HG03354 (cell line): ENCODE measurements at regions not wholly inside any gene's neighbourhood (a gene's known extent, or its start where the extent isn't known, plus 50 kb on each side); places are given as distances from the start of the nearest gene placed in this dataset.
A peak's percentile ranks its signal among the peaks of the same experiment; 100 is the strongest.
"Not testable (repeated sequence)": the region's sequence is repeated elsewhere in the genome, so short reads cannot be mapped to it uniquely, and the experiment has no call there.

Experiments used
- ATAC-seq: cut with Tn5 transposase; IDR thresholded peaks from one replicate; pipeline ENCODE4 v1.9.1; 2021; ENCODE audit warnings: mild to moderate bottlenecking; ENCODE audit not compliant: unreplicated experiment, poor library complexity, severe bottlenecking

DNA sequence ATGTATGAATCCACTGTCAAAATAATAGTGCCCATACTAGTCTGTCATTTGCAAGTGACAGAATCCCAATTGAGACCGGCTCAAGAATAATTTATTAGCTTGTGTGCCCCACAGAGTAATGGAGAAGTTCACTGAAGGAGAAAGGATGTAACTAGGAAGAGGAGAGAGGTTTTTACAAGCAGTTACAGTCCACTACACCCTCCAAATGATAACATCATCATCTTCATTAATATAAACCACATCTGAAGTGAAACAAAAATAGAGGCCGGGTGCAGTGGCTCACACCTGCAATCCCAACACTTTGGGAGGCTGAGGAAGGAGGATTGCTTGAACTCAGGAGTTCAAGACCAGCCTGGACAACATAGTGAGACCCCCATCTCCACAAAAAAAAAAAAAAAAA, 226.8 kb downstream of the SKIDA1 start:
- no peak for ATAC-seq

DNA sequence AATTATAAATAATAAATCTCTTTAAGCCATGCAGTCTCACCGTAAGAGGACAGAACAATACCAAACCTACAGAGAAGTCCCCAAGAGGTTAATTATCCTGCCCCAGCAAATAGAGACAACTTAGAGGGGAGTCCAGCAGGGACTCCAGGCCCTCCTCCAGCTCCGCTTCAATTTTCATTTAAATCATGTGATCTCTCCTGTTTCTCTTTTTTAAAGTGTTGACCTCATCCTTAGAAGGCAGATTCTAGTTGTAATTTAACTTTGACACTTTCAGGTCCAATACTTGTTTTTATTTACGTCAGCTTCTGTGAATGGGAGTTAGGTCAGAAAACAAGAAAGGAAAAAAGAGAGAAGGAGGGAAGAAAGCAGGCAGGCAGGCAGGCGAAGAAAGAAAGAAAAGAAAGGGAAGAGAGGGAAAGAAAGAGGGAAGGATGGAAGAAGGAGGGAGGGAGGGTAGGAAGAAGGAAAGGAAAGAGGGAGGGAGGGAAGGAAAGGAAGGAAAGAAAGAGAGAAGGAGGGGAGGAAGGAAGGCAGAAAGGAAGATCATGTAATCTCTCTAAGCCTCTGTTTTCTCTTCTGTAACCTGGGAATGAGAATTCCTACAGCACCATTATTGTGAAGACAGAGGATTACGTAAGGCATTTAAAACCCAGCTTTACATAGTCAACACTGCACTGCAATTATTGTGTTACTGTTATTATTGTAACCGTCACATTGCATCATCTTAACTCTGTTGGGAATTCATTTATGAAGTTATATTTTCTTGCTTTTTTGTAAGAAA, 227.7 kb downstream of the SKIDA1 start:
- no peak for ATAC-seq

DNA sequence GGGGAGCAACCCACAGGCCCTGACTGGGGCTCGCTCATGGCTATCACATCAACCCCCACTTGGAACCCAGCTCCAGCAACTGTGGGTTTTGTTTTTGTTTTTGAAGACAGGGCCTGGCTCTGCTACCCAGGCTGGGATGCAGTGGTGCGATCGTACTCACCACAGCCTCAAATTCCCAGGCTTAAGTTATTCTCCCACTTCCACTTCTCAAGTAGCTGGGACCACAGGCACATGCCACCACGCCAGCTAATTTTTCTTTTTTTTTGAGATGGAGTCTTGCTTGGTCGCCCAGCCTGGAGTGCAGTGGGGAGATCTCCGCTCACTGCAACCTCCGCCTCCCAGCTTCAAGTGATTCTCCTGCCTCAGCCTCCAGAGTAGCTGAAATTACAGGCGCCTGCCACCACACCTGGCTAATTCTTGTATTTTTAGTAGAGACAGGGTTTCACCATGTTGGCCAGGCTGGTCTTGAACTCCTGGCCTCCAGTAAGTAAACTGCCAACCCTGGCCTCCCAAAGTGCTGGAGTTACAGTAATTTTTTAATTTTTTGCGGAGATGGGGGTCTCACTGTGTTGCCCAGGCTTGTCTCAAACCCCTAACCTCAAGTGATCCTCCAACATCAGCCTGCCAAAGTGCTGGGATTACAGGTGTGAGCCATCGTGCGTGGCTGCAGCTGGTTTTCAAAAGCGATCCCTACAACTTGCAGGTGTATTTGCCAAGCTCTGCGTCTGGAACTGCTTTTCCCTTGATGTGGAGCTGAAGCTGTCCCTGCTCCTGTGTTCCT, 228.7 kb downstream of the SKIDA1 start:
- ATAC-seq, result no peak

DNA sequence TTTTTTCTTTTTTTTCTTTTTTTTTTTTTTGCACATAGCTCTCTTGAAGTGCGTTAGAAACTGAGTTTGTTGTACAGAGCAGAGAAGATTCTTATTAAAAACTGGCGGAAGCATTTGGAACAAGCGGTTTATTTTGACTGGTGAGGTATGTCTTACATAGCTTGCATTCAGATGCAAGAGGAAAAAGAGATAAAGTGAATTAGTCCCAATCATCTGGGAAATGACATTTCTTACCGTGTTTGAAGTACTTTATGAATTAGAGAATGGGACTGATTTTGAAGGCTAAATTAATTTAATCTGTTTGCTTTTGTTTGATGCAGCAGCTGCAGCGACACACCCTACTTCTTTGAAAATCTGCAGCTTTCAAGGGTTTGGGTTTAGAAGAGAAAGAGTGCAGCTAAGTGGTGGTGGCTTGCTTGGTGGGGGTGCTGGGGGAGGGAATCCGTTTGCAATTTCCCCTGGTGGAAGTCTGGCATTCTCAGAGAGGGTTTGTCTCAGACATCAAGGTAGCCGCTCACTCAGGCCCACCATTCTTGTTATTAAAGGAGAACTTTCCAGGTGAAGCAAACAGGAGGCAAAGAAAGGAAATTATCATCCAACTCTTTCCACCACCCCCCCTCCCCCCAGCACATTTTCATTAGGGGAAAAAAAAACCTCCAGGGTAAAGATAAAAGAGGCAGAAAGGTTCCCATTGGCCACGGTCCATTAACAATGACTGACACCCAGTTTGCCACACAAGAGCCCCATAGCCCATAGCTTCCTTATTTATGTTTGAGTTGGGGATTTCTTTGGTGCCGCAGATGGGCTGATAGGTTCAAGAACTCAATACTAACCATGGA, 231.7 kb downstream of the SKIDA1 start:
- ATAC-seq, result no peak

DNA sequence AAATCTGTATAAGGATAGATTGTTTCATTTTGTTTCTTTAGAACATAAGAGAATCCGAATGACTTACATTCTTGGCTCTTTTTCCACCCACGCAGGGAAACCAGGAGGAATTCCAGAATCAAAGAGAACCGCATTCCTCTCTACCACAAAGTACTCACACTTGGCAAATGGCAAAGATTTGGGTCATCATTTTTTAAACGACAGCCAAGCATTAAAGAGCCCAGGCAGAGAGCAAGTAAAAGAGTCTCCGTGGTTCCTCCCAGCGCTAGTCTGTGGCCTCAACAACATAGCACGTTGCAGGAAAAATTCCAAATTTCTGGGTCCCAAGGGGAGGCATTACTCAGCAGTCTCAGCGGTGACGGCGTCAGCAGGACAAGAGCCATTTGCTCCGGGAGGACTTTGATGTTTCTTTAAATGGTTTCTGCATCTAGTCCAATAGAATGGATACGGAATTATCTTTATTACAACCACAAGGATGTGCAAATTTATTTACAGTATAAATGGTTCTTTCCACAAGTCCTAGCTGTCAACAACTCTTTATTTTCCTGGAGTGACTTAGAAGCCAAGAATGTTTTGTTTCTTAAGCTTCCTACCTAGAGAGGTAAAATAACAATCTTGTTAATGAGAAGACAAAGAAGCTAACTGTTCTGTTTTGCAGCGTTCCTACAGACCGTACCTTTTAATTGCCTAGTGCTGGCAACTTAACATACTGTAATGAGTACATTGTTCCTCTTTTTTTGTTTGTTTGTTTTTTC, 232.5 kb downstream of the SKIDA1 start:
- ATAC-seq, result no peak

DNA sequence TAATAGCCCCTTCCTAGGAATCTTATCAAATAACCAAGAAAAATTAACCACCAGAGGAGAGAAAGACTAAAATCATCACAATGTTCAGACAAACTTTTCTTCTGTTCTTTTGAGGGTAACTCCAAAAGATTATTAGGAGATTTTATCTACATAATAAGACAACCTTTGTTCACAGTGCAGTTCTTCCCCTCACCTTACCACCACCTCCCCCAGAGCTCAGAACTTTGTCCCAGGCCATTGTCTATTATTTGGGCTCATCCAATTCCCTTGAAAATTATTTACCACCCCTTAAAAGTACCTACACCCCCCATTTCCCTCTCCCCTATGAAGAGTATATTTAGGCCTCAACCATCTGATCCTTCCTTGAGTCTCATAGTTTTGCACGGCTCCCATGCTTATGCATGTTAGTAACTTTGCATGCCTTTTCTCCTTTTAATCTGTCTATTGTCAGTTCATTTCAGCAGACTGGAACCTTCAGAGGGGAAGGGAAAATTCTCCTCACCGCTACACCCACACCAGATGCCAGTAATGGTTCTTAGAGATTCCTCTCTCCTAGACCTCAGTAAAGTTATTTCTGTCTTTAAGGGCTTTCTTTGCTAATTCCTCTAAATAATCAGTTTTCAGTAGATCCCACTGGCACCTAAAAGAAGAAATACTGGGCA, 234.9 kb downstream of the SKIDA1 start:
- ATAC-seq, result no peak

DNA sequence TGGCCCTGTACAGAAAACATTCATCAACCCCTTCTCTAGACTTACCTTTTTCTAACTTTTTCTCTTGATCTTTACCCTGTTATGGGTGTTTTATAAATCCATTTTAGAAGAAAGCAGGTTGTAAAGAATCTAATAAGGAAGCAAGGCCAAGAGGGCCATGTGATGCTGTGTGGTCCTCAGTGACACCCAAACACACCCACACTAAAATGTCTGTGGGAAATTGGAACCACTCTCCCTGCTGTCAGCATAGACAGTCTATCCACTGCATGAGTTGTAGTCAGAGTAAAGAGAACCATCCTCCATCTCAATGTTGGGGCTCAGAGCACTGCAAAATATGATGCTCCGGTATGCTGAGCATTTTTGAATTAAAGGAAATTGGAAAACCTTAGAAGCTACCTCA, 235.5 kb downstream of the SKIDA1 start:
- ATAC-seq, result no peak

DNA sequence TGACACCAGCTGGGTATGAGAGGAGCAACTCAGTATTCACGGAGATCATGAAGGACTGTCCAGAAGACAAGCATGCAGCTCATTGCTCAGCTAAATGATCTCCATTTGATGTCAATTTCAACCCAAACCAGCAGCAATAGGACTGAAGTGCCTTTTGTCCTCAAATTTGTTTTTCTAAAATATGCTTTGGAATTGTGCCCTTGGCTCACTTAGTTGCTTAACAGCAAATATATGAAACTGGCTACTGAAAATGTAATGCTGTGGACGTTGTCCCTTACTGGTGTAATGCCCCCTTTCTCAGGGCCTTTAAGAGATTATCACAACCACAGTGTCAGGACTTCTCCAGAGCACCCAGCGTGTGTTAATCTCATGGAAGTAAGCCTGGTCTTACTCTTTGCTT, 236.2 kb downstream of the SKIDA1 start:
- ATAC-seq, result no peak

DNA sequence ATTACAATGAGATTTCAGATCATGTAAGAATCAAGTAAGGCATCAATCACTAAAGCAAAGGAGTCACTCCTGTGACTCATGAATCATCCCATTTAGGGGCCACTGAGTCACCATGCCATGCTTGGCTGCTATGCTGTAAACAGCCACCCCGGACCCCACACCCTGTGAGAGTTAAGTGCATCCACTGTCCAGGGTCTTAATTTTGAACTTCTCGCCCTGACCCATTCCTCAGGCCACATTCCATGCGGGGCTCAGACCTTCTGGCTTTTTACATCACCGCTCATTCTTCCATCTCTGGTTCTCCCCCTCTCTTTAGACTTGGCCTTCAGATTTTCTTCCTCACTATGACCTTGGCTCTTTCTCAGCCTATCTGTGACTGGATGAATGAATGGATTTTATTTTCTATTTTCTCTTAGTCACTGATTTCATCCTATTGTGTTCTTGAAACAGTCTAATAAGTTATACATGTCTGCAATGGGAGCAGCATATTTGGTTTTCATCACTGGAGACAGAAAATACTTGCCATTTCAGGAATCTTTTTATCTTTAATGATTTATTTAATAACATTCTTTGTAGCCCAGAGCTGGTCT, 239.6 kb downstream of the SKIDA1 start:
- ATAC-seq, result no peak

DNA sequence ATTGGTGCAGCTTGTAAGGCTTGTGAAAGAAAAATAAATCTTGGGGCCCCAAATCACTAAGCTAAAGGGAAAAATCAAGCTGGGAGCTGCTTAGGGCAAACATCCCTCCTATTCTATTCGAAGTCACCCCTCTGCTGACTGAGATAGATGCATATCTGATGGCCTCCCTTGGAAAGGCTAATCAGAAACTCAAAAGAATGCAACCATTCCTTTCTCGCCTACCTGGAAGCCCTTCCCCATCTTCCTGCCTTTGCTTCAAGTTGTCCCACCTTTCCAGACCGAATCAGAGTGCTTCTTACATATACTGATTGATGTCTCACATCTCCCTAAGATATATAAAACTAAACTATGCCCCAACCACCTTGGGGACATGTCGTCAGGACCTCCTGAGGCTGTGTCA, 240.3 kb downstream of the SKIDA1 start:
- no peak for ATAC-seq

DNA sequence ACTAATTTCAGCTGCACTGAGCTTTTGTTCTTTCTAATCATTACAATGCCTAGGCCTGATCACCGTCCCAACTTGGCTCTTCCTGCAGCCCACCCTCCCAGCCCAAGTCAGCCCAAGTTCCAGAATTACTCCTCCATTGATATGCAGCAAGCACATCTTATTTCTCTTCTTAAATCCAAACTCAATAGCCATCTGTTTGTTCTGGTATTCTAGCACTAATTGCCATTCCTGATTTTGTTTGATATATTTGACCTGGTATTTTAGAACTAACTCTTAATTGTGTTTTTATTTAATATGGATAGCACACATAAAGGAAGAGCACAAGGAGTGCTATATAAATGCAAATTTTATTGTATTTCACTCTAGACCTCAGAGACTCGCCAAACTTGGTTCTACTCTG, 241.2 kb downstream of the SKIDA1 start:
- no peak for ATAC-seq

DNA sequence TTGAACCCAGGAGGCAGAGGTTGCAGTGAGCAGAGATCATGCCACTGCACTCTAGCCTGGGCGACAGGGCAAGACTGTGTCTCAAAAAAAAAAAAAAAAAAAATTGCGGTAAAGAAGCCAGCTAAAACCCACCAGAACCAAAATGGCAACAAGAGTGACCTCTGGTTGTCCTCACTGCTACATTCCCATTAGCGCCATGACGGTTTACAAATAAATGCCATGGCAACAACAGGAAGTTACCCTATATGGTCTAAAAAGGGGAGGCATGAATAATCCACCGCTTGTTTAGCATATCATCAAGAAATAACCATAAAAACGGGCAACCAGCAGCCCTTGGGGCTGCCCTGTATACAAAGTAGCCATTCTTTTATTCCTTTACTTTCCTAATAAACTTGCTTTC, 242.4 kb downstream of the SKIDA1 start:
- not testable (repeated sequence) for ATAC-seq

DNA sequence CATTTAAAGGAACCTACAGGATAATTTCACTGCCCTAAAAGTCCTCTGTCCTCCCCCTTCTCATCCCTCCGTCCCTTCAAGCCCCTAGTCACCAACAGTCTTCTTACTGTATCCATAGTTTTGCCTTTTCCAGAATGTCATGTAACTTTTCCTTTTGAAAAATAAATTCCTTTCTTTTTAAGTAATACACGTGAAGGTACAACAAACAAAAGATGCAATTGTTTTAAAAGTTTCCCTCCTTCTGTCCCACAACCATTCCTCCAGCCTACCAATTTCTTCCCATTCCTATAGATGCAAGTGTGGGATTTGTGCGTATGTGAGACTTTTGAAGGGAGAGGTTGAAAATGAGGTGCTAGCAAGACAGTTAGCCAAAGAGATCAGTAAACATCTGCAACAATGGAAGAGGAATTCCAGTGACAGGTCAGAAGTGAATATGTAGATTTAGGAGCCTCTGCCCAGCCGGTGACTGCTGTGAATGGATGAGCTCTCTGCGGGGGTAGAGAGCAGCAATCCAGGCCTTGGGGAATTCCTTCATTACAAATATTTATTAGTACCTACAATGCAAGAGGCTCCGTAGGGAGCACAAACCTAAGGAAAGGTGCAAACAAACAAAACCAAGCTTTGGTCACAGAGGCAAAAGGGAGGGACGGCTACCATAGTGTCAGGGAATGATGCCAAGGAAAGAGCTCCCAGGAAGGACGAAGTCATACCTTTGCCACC, 243.6 kb downstream of the SKIDA1 start:
- ATAC-seq, result no peak

DNA sequence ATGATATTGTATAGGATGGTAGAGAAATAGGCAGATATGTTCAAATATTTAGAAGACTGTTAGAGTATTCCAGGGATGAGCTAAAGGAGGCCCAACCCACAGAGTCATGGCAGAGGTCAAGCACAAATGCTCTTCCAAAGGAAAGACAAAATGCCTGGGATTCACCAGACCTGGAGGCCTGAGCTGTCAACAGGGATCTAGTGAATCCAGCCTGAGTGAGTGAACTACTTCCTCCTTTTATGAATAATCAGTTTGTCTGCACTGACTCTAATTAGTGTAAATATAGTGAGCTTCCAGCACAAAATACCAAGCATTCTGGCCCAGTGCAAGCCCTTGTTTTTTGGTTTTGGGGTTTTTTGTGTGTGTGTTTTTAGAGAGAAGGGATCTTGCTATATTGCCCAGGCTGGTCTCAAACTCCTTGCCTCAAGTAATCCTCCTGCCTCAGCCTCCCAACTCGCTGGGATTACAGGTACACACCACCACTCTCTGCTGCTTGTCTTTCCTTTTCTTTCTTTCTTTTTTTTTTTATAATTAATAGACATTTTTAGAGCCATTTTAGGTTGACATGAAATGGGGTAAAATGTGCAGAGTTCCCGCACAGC, 244.4 kb downstream of the SKIDA1 start:
- ATAC-seq, result no peak

DNA sequence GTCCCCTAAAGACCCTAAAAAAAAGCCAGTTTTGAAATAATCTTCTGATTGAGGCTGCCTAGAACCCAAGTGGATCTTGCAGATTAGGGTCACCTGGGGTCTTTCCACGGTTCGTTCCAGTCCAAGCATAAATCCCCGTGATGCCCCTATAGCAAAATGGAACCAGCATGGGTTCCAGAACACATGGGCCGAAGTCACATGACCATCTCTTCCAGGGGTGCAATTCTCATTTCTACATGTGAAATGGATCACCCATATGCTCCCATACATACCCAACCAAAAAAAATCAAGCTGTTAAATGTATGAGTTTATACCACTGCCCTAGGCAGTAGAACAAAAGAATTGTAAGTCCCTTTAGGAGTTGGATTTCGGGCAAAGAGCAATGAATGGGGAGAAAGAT, 245.4 kb downstream of the SKIDA1 start:
- ATAC-seq, result no peak

DNA sequence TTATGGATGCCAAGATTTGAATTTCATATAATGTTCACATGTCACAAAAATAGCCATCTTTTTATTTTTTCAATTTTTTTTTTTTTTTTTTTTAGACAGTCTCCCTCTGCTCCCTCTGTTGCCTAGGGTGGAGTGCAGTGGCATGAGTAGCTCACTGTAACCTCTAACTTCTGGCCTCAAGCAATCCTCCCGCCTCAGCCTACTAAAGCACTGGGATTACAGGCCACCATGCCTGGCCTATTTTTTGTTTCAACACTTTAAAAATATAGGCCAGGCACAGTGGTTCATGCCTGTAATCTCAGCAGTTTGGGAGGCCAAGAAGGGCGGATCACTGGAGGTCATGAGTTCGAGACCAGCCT, 246.3 kb downstream of the SKIDA1 start:
- no peak for ATAC-seq

DNA sequence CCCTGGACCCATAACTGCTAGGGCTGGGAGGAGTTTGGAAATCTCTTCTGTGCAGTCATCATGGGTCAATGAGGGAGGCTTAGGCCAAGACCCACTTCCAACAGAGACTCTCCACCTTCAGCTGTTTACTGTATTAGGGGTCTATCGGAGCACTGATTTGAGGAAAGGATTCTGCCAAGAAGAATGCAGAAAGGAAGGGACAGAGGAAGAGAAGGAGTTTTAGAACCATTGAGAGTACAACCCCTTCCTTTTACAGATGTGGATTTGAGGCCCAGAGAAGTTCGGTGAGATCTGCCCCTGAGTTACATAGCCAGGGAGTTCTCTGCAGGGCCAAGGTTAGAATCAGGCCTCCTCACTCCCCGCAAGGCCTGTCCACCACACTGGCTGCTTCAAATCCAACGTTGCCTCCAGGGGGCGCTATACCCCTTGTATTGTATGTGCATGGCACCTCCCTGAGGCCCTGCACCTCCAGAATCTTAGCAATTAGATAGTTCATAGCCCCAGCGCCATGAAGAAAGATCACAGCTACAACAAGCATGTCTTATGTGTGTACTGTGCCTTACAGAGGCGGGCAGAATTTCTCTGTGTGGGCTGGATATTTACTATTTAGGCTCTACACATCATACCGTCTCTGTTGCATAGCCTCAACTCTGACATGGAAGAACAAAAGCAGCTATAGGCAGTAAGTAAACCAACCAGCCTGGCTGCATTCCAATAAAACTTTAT, 246.8 kb downstream of the SKIDA1 start:
- peak; percentile 95 for ATAC-seq
